Erythroblast (primary cell): ENCODE measurements at regions not wholly inside any gene's neighbourhood (a gene's known extent, or its start where the extent isn't known, plus 50 kb on each side); places are given as distances from the start of the nearest gene placed in this dataset.

Experiments used
- GATA1 ChIP-seq: IDR thresholded peaks from 2 replicates; pipeline ENCODE4 v1.6.1; 2011; ENCODE audit warnings: low read depth, mild to moderate bottlenecking, control low read depth, low read length, moderate library complexity
- POLR2A ChIP-seq: IDR thresholded peaks from 2 replicates; pipeline ENCODE4 v1.6.1; 2011; ENCODE audit warnings: mild to moderate bottlenecking, low read length

DNA sequence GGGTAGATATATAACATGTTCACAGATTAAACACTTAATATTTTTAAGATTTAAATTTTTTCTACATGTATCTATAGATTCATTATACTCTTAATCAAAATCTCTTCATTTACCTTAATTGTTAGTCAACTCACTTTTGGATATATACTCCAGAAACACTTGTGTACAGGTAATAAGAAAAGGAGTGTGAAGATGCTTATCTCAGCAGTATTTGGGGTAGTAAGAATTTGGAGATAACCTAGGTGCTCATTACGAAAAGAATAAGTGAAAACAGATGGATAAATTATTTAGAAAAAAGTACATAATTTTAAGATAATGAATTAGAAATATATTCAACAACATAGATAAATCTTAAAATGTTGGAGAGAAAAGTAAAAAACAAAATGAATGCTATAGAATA, 226.5 kb upstream of the PLSCR5 start:
- TF ChIP-seq POLR2A (no peak), GATA1 (no peak)
